Islet of Langerhans (tissue), 1 donor: ENCODE measurements at regions not wholly inside any gene's neighbourhood (a gene's known extent, or its start where the extent isn't known, plus 50 kb on each side); places are given as distances from the start of the nearest gene placed in this dataset.
A peak's percentile ranks its signal among the peaks of the same experiment; 100 is the strongest.
"Not testable (repeated sequence)": the region's sequence is repeated elsewhere in the genome, so short reads cannot be mapped to it uniquely, and the experiment has no call there.

Experiments
- FAIRE-seq: peaks from one replicate; lab custom pipeline; 2011; peaks lifted over from hg19 to GRCh38; lab: Jason Lieb, UNC

- FAIRE-seq, result no peak
Observed at GRCh38 chr1:230591678-230592077, 50.6 kb upstream of the COG2 start.

DNA sequence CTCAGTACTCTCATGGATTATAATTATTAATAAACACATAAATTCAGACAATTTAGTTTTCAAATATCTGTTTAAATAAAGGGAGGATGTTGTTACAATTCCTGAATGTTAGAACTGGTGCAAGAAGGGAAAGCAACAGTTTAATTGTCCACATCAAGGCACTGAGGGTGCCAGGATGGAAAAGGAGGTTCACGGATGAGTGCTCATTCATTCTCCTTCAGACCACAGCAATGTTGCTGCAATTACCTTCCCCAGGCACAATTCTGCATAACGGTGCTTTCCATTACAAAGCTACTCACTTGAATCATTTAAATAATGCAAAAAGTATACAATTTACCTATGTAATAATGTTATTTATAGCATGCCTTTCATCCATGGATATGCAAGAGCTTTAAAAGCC lies 52.3 kb upstream of the COG2 start:
- FAIRE-seq, result no peak

DNA sequence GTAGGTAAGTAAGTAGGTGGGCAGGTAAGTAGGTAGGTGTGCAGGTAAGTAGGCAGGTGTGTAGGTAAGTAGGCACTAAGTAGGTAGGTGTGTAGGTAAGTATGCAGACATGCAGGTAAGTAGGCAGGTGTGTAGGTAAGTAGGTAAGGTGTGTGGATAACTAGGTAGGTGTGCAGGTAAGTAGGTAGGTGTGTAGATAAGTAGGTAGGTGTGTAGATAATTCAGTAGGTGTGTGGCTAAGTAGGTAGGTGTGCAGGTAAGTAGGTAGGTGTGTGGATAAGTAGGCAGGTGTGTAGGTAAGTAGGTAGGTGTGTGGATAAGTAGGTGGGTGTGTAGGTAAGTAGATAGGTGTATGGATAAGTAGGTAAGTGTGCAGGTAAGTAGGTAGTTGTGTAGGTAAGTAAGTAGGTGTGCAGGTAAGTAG lies 53.9 kb upstream of the COG2 start:
- no peak for FAIRE-seq

- FAIRE-seq, result no peak
Observed at GRCh38 chr1:230587061-230587460, 55.2 kb upstream of the COG2 start.

DNA sequence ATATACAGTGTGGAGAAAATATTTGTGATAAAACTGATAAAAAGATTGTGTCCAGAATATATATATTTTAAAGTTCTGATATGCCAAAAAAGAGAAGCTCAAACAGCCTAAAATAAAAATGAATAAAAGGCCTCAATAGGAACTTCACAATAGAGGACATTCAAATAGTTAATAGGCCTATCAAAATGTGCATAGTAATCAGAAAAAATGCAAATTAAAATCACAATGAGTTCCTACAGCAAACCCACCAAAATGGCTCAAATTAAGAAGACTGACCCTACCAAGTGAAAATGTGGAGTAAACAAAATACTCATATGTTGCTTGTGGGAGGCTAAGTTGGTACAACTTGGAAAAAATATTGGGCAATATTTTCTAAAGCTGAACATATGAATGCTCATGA lies 57.6 kb upstream of the COG2 start:
- no peak for FAIRE-seq

DNA sequence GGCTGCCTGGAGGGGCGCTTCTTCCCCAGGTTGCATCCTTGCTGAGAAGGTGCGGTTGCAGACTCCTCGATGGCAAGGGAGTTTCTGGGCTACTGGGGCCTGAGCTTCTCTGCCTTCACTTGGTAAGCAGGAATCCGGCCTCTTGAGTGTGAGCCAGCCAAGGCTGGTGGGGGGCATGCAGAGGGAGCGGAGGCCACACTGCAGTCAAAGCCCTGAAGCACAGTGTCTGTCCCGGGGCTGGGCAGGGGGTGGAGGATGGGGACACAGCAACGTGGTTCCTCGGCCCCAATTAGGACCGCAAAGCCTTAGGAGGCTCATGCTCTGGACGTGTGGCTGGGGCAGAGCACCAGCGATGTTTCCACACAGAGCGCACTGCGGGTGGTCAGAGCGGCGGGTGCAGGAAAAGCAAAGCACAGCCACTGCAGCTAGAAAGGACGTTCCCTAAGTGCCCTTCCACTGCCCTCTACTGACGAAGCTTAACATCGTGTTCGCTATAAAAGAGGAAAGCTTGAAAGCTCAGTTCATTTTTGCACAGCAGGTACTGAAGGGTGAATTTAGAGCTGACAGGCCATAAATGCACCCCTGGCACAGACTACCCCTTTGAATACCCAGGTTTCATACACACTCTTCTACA lies 60.7 kb upstream of the COG2 start:
- no peak for FAIRE-seq

DNA sequence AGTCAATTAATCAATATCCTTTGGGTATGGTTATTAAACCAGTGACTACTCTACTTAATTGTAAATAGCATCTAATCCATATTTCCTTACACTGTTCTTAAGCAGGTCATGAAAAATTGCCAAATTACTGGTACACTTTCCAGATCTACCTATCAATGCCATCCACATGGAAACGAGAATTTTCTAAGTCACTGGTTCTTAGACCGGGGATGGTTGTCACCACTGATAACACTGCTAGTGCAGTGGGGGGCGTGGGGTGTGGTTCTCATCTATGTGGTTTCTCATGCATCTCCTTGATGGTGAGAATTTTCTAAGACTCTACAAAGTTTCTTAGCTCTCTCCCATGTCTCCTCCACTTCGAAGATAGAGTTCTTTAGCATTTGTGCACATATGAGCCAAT lies 63.7 kb upstream of the COG2 start:
- no peak for FAIRE-seq

GRCh38 chr1:230577537-230577936 lies 64.7 kb upstream of the COG2 start:
- FAIRE-seq, result no peak

DNA sequence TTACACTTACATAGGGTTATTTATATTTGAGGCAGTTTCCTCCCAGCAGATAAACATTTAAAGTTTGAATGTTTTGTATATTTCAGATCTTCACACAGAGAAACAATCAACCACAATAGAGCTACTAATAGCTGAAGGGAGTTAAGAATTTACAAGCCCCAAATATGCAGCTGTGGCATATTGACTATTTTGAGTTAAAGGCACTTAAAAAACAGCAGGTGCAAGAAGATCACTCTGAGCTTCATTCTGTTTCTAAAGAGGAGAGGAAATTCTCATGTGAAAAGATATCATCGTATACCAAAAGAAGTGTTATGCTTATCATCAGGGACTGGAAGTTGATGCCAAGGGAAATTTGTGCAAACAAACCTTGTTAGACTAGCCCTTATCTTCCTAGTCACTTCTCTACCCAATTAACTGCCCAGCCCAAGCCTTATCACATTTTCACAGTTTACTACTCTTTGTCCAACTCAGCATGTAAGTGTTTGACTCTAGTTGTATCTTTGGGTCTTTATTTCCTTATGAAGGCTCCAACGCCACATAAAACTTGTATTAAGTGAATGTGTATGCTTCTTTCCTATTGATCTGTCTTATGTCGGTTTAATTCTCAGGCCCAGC lies 66.3 kb upstream of the COG2 start:
- FAIRE-seq, result no peak

DNA sequence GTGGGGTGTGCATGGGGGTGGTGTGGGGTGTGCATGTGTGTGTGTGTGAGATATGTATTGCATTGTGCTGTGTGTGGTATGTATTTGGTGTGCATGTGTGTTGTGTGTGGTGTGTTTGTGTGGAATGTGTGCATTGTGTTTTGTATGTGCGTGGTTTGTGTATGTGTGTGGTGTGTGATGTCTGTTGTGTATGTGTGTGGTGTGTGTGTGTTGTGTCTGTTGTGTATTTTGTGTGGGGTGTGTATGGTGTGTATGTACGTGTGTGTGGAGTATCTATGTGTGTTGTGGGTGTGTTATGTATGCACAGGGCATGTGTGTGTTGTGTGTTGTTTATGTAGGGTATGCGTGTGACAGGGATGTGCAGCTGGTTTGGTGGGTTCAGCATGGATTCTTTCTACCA lies 67.8 kb upstream of the COG2 start:
- no peak for FAIRE-seq

GRCh38 chr1:230573658-230574057 lies 68.6 kb upstream of the COG2 start:
- FAIRE-seq, result no peak

DNA sequence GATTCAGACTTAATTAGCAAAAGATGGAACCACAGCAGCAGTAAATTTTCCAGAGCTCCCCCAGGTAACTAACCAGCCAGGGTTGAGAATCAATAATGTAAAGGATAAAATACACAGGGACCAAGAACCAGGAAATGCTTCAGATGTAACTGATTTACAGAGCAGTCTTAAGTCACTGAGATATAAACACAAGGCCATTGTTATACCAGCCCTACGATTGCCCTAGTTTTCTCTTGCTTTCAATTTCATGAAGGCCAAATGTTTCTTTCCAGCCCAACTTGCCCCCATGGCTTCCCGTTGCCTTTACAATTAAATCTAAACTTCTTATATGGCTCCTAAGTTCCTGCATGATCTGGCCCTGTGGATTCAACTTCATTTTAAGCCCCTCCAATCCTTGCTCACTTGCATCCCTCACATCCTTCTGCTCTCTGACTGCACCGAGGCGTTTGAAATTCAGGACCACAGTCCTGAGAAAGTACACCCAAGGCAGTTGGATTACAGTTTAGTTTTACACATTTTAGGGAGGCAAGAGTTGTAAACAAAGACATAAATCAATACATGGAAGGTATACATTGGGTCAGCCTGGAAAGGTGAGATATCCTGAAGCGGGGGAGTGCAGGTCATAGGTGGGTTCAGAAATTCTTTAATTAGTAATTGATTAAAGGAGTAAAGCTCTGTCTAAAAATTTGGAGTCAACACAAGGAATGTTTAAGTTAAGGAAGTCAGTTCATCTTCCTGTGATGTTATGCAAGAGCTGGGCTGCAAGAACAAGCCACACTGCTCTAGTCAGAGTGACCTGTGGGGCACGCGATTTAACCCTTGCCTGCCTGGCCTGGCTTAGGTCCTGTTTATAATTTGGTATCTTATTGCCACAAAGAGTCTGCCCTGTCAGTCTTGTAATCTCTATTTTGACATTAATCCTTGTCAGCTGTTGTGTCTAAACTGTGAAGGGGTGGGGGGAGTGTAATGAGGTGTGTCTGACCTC lies 69.9 kb upstream of the COG2 start:
- FAIRE-seq, result peak; percentile 66

DNA sequence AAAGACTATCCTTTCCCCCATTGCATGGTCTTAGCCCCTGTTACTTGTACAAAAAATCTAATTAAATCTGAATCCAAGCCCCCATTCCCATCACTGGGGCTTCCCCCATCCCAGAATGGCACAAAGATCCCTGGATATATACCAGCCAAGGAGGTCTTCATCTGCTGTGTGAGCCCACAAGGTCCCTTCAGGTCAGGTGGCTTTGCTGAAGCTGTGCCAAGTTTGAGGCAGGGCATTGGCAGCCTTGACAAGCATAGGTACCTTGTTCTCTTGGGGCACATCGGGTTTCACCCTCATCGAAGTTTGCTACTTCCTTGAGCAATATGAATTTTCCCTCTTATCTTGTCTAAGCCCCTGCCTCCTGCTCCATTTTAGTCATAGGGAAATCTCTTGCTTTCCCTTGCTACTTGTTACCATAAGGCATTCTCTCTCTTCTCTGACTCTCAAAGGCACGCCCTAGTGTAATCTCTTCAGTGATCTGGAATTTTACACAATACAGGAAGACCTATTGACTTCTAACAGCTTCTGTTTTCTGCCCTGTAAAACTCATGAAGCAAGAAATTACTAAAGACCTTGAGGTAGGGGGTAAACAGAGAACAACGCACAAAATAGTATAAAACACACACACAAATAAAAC lies 71.4 kb upstream of the COG2 start:
- no peak for FAIRE-seq

GRCh38 chr1:230569201-230569600 lies 73.1 kb upstream of the COG2 start:
- FAIRE-seq, result no peak

DNA sequence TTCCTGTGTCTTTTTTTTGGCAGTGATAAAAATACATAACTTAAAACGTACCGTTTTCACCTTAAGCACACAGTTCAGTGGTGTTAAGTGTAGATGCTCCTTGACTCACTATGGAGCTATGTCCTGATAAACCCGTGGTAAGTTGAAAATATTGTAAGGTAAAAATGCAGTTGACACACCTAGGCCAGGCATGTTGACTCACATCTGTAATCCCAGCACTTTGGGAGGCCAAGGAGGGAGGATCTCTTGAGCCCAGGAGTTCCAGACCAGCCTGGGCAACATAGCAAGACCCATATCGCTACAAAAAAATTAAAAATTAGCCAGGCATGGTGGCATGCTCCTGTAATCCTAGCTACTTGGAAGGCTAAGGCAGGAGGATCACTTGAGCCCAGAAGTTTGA lies 73.6 kb upstream of the COG2 start:
- no peak for FAIRE-seq

- no peak for FAIRE-seq
Observed at GRCh38 chr1:230568008-230568407, 74.3 kb upstream of the COG2 start.

GRCh38 chr1:230567221-230567575 lies 75.1 kb upstream of the COG2 start:
- no peak for FAIRE-seq

- not testable (repeated sequence) for FAIRE-seq
Observed at GRCh38 chr1:230566532-230567220, 75.6 kb upstream of the COG2 start.

- no peak for FAIRE-seq
Observed at GRCh38 chr1:230565141-230565540, 77.1 kb upstream of the COG2 start.

DNA sequence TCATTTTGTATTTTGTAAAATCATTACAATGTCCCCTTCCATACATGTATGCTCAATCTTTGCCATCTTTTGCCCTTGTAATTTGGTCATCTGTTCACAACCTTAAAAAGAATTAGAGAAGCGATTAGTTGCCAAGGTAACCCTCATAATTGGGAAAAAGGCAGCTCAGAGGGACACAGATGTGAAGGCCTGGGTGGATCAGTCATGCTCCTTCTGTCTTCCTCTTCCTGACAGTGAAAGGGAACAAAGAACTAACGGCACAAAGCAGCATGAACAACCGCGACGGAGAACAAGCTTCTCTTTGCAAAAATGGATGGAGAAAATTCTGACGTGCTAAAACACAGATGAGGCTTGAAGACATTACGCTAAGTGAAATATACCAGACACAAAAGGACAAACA lies 78.7 kb upstream of the COG2 start:
- FAIRE-seq, result no peak

DNA sequence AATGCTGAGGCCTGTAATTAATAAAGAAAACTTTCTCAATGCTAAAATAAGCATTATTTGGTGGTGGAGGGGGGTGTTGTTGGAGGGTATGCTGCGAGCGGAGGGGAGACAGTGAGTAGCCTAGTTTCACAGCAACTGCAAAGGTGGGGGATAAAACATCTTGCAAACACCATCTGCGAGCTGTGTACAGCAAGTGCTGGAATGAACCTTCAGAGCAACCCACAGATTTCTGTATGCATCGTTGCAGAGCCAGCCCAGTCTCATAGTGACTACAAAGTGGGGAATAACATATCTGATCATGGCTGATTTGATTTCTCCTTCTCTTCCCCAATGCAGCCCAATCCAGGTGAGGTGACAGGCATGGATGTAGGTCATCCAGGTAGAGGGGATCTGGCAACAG lies 80.7 kb upstream of the COG2 start:
- no peak for FAIRE-seq

- no peak for FAIRE-seq
Observed at GRCh38 chr1:230558324-230558723, 84.0 kb upstream of the COG2 start.
